Liver (tissue), 8 donors: ENCODE measurements at regions not wholly inside any gene's neighbourhood (a gene's known extent, or its start where the extent isn't known, plus 50 kb on each side); places are given as distances from the start of the nearest gene placed in this dataset.

ENCODE experiments used
- DNase-seq: peaks from one replicate; pipeline ENCODE4 v3.0.0-alpha.2; 2017; ENCODE audit warnings: low spot score
- H3K27ac ChIP-seq, 2 donors: one replicate each; pipeline ENCODE4 v1.7.0; 2013; ENCODE audit warnings: inconsistent platforms in 2 of 2, low read length in 2 of 2, control low read depth in 1 of 2, low read depth in 1 of 2, mild to moderate bottlenecking in 1 of 2
- H3K27me3 ChIP-seq, 4 donors: one replicate each; pipeline versions ENCODE4 v1.6.1 to v1.7.0; 2013; ENCODE audit warnings: low read length in 3 of 4, inconsistent platforms in 1 of 4, mild to moderate bottlenecking in 1 of 4, moderate library complexity in 1 of 4; ENCODE audit not compliant: control insufficient read depth in 4 of 4, insufficient read depth in 4 of 4
- H3K36me3 ChIP-seq, 4 donors: one replicate each; pipeline versions ENCODE4 v1.6.1 to v1.7.0; 2013; ENCODE audit warnings: low read length in 3 of 4, mild to moderate bottlenecking in 3 of 4, low read depth in 1 of 4, moderate library complexity in 1 of 4; ENCODE audit not compliant: control insufficient read depth in 4 of 4, insufficient read depth in 3 of 4
- H3K4me1 ChIP-seq, 4 donors: one replicate each; pipeline versions ENCODE4 v1.6.1 to v1.7.0; 2013; ENCODE audit warnings: low read length in 3 of 4, mild to moderate bottlenecking in 3 of 4, moderate library complexity in 1 of 4; ENCODE audit not compliant: control insufficient read depth in 4 of 4, insufficient read depth in 4 of 4
- H3K4me3 ChIP-seq, 3 donors: one replicate each; pipeline versions ENCODE4 v1.6.1 to v1.7.0; 2013; ENCODE audit warnings: low read length in 3 of 3, control low read depth in 1 of 3, low read depth in 1 of 3, mild to moderate bottlenecking in 1 of 3
- H3K9ac ChIP-seq, 2 donors: one replicate each; pipeline ENCODE4 v1.7.0; 2013; ENCODE audit warnings: low read length in 2 of 2, mild to moderate bottlenecking in 2 of 2, moderate library complexity in 2 of 2, control low read depth in 1 of 2, low read depth in 1 of 2
- H3K9me3 ChIP-seq, 4 donors: one replicate each; pipeline versions ENCODE4 v1.6.1 to v1.7.0; 2013; ENCODE audit warnings: low read length in 3 of 4; ENCODE audit not compliant: control insufficient read depth in 4 of 4
- ATF3 ChIP-seq: IDR thresholded peaks from 2 replicates; pipeline ENCODE4 v1.6.1; 2016; ENCODE audit warnings: antibody characterized with exemption
- CTCF ChIP-seq: fragments of 150-350 bp; IDR thresholded peaks from 2 replicates; pipeline ENCODE4 v1.5.1; 2017; ENCODE audit warnings: improper control_type of control experiment, low read depth, low read length; ENCODE audit not compliant: missing input control
- EGR1 ChIP-seq, 2 donors: IDR thresholded peaks; 2 replicates each; pipeline ENCODE4 v1.6.1; 2016 to 2018; ENCODE audit warnings: antibody characterized with exemption in 2 of 2, low read depth in 2 of 2
- FOXA1 ChIP-seq: IDR thresholded peaks from 2 replicates; pipeline ENCODE4 v1.6.1; 2016; ENCODE audit warnings: antibody characterized with exemption
- FOXA2 ChIP-seq: IDR thresholded peaks from 2 replicates; pipeline ENCODE4 v1.6.1; 2016; ENCODE audit warnings: antibody characterized with exemption
- GABPA ChIP-seq, 2 donors: IDR thresholded peaks in 1 of 2; conservative IDR thresholded peaks in 1 of 2; 2 replicates each; pipeline ENCODE4 v1.6.1; 2016; ENCODE audit warnings: antibody characterized with exemption in 2 of 2, mild to moderate bottlenecking in 1 of 2, moderate library complexity in 1 of 2
- MAX ChIP-seq: IDR thresholded peaks from 2 replicates; pipeline ENCODE4 v1.6.1; 2016; ENCODE audit warnings: antibody characterized with exemption
- NR2F2 ChIP-seq: IDR thresholded peaks from 2 replicates; pipeline ENCODE4 v1.6.1; 2016; ENCODE audit warnings: antibody characterized with exemption
- RAD21 ChIP-seq, 2 donors: IDR thresholded peaks; 2 replicates each; pipeline ENCODE4 v1.6.1; 2016; ENCODE audit warnings: antibody characterized with exemption in 2 of 2, mild to moderate bottlenecking in 2 of 2
- REST ChIP-seq: IDR thresholded peaks from 2 replicates; pipeline ENCODE4 v1.6.1; 2016; ENCODE audit warnings: antibody characterized with exemption, mild to moderate bottlenecking
- RXRA ChIP-seq, 2 donors: IDR thresholded peaks; 2 replicates each; pipeline ENCODE4 v1.6.1; 2017 to 2018; ENCODE audit warnings: antibody characterized with exemption in 2 of 2, mild to moderate bottlenecking in 1 of 2
- SP1 ChIP-seq: IDR thresholded peaks from 2 replicates; pipeline ENCODE4 v1.6.1; 2018; ENCODE audit warnings: antibody characterized with exemption, mild to moderate bottlenecking
- YY1 ChIP-seq: IDR thresholded peaks from 2 replicates; pipeline ENCODE4 v1.6.1; 2016; ENCODE audit warnings: antibody characterized with exemption, mild to moderate bottlenecking
- ZBTB33 ChIP-seq: IDR thresholded peaks from 2 replicates; pipeline ENCODE4 v1.6.1; 2016; ENCODE audit warnings: antibody characterized with exemption
- WGBS: extraction: QIAGEN DNeasy Blood & Tissue Kit; methylation state at CpG from one replicate; pipeline ENCODE4 v1.1.7; 2013; 5-methylcytosine and 5-hydroxymethylcytosine counted together
- donor health status: healthy.
- donor health status: healthy.
- donor health status: healthy.
- donor health status: healthy.
- donor health status: healthy.

GRCh38 chrX:57817302-57817701 is 93.0 kb downstream of the ZXDA start:
- 15% methylated on average over 2 of the region's 2 CpGs for WGBS

GRCh38 chrX:57772637-57773036 is 92.6 kb upstream of the NLRP2B start:
- Histone ChIP-seq H3K27ac (no peak overlapping the region), H3K4me1 (no peaks in the 10 kb centered on the region), H3K9me3 (no peaks in the 10 kb centered on the region), H3K36me3 (no peaks in the 10 kb centered on the region), H3K4me3 (no peak overlapping the region), H3K9ac (no peak overlapping the region), H3K27me3 (peaks cover 0 to 4% (median 0%) of the 10 kb centered on the region in 4 donors)
- TF ChIP-seq EGR1 (IDR thresholded peaks at IDR 0.05; ENCODE audit: low read depth in 2 of 2) (no peak), GABPA (IDR thresholded peaks at IDR 0.05 in 1 of 2, conservative IDR thresholded peaks at IDR 0.05 in 1 of 2) (no peak), CTCF (no peak), SP1 (no peak), FOXA2 (no peak), RAD21 (IDR thresholded peaks at IDR 0.05) (no peak), YY1 (no peak), MAX (no peak), REST (no peak), ZBTB33 (no peak), RXRA (IDR thresholded peaks at IDR 0.05) (no peak), FOXA1 (no peak), NR2F2 (no peak), ATF3 (no peak)
- no peak for DNase-seq
- WGBS, result 90% methylated on average over 4 of the region's 4 CpGs

More at GRCh38 chrX:57817302-57817701, 93.0 kb downstream of the ZXDA start:
- H3K9me3 ChIP-seq, result no peaks in the 10 kb centered on the region
- no peak overlapping the region for H3K4me3 ChIP-seq
- H3K27me3 ChIP-seq, result no peaks in the 10 kb centered on the region
- no peak overlapping the region for H3K9ac ChIP-seq
- H3K27ac ChIP-seq, result no peak overlapping the region
- no peaks in the 10 kb centered on the region for H3K36me3 ChIP-seq
- peaks cover 0 to 6% (median 2%) of the 10 kb centered on the region in 4 donors for H3K4me1 ChIP-seq
- no peak for DNase-seq
- TF ChIP-seq ATF3 (no peak), RAD21 (IDR thresholded peaks at IDR 0.05) (peak; percentile 28 to 66), CTCF (peak; percentile 50)
